Activated T-helper 1 cell treated with Interleukin-2 at 50 U/mL for 16 hours (primary cell): ENCODE measurements at regions not wholly inside any gene's neighbourhood (a gene's known extent, or its start where the extent isn't known, plus 50 kb on each side); places are given as distances from the start of the nearest gene placed in this dataset.
"Not testable (repeated sequence)": the region's sequence is repeated elsewhere in the genome, so short reads cannot be mapped to it uniquely, and the experiment has no call there.

Experiments used
- DNase-seq: peaks from one replicate; pipeline ENCODE4 v3.0.0-alpha.2; 2020; ENCODE audit warnings: low read depth

- no peak for DNase-seq
These were observed 754.4 kb downstream of the CDH18 start for GRCh38 chr5:19233573-19233972.

DNA sequence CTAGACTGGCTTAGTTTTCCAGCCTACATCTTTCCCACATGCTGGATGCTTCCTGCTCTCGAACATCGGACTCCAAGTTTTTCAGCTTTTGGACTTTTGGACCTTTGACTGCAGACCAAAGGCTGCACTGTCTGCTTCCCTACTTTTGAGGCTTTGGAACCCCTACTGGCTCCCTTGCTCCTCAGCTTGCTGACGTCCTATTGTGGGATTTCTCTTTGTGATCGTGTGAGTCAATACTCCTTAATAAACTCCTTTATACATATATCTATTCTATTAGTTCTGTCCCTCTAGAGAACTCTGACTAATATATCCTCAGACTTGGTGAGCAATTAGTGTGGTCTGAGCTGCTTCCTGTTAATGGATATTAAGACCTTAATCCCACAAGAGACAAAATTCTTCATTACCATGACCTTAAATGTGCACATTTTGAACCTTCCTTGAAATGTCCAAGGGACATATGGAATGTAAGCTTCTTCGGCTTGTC lies 752.9 kb downstream of the CDH18 start:
- DNase-seq = no peak

- no peak for DNase-seq
These were observed 747.8 kb downstream of the CDH18 start for GRCh38 chr5:19240170-19240569.

DNA sequence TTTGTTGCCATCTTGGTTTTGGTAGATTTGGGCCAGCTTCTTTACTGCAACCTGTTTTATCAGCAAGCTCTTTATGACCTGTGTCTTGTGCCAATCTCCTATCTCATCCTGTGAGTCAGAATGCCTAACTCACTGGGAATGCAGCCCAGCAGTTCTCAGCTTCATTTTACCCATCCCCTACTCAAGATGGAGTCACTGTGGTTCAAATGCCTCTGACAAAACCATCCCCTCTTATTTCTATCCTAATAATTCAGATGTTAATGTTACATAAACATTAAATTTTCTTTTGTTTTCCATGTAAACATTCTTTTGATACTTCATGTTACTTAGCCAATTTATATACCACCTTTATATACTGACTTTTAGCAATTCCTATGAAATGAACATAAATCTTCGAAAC lies 746.3 kb downstream of the CDH18 start:
- DNase-seq = no peak

DNA sequence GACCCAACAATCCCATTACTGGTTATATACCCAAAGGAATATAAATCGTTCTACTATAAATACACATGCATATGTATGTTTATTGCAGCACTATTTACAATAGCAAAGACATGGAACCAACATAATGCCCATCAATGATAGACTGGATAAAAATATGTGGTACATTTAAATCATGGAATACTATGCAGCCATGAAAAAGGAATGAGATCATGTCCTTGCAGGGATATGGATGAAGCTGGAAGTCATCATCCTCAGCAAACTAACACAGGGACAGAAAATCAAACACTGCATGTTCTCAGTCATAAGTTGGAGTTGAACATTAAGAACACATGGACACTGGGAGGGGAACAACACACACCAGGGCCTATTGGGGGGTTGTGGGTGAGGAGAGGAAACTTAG lies 741.8 kb downstream of the CDH18 start:
- not testable (repeated sequence) for DNase-seq

GRCh38 chr5:19247302-19247701 lies 740.7 kb downstream of the CDH18 start:
- DNase-seq = no peak

GRCh38 chr5:19256036-19256435 lies 732.0 kb downstream of the CDH18 start:
- DNase-seq = no peak

GRCh38 chr5:19258686-19259085 lies 729.3 kb downstream of the CDH18 start:
- no peak for DNase-seq

DNA sequence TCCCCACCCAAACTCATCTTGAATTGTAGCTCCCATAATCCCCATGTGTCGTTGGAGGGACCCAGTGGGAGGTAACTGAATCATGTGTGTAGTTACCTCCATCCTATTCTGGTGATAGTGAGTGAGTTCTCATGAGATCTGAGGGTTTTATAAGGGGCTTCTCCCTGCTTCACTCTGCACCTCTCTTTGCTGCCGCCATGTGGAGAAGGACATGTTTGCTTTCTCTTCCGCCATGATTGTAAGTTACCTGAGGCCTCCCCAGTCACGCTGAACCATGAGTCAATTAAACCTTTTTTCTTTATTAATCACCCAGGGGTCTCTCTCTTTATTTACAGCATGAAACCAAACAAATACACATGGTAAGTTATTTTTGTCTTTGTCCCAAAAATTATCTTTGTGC lies 726.1 kb downstream of the CDH18 start:
- DNase-seq = no peak

DNA sequence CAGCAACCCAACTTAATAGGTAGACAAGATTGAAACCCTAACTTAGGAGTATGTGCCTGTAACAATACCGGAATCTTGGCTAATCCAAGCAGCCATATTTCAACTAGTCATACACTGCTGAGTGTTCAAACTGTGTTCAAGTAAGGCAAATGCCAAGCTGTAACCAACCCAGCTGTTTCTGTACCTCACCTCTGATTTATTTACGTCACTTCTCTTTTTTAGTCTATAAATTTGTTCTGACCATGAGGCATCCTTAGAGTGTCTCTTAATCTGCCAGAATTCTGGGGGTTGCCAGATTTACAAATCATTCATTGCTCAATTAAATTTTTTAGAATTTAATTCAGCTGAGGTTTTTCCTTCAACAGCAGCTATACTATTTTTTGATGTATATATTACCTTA lies 723.2 kb downstream of the CDH18 start:
- no peak for DNase-seq

DNA sequence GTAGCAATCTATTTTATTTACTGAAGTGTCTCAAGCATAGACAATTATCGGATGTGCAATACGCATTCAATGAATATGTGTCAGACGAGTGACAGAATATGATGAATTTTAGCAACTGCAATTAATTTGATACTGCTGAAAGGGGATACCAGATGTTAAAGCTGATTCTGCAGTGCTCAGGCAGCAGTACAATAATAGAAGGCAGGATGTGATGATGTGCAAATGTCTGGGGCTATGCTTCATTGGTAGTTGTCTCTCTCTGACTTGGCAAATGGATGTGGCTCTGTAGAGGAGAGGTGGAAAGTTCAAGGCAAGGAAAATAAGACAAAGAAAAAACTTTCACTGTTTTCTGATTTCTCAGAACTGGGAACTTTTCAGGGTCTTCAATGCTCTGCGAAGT lies 721.2 kb downstream of the CDH18 start:
- DNase-seq = no peak

DNA sequence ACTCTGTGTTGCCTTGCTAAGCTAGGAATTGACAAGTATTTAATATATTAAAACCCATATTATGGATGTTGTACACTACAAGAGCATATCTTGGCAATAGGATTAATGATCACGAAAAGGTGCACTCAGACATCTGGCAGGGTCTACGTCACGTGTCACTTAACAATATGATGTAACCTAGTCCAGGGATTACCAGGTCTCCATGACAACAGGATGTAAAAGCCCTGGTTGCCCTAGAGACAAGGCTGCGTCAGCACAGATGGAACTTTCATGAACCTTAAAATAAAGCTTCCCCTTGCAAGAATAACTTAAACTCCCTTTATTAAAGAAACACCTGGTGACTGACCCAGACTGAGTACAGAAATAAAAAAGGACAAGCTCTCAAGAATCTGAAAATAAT lies 717.8 kb downstream of the CDH18 start:
- no peak for DNase-seq

DNA sequence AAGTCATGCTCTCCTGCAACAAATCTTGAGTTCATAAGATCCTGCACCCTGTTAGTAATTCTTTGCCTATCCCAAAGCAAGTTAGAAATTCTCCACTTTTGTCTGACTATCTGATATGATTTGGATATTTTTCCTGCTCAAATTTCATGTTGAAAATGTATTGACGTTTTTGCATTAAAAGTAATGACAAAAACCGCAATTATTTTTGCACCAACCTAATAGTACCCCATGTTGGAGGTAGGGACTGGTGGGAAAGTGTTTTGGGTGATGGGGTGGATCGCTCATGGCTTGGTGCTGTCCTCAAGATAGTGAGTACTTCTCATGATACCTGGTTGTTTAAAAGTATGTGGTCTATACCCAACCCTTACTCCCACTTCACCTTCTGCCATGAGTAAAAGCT lies 713.4 kb downstream of the CDH18 start:
- no peak for DNase-seq

DNA sequence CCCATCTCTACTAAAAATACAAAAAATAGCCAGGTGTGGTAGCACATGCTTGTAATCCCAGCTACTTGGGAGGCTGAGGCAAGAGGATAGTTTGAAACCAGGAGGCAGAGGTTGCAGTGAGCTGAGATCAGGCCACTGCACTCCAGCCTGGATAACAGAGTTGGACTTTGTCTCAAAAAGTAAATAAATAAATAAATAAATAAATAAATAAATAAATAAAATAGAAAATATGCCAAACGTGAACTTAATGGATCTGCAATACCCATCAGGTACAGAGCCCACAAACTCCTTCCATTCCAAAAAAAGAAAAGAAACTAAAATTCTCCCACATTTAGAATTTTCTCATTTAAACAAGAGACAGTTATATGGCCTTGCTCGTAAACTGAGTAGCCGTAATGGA lies 702.7 kb downstream of the CDH18 start:
- DNase-seq = no peak

- DNase-seq = not testable (repeated sequence)
These were observed 700.3 kb downstream of the CDH18 start for GRCh38 chr5:19287548-19288277.

DNA sequence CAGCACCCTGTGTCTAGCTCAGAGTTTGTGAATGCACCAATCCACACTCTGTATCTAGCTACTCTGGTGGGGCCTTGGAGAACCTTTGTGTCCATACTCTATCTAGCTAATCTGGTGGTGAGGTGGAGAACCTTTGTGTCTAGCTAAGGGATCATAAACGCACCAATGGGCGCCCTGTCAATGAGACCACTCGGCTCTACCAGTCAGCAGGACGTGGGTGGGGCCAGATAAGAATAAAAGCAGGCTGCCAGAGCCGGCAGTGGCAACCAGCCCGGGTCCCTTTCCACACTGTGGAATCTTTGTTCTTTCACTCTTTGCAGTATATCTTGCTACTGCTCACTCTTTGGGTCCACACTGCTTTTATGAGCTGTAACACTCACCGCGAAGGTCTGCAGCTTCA lies 699.7 kb downstream of the CDH18 start:
- not testable (repeated sequence) for DNase-seq

GRCh38 chr5:19297934-19298333 lies 690.1 kb downstream of the CDH18 start:
- DNase-seq = no peak

GRCh38 chr5:19301271-19301670 lies 686.7 kb downstream of the CDH18 start:
- no peak for DNase-seq

DNA sequence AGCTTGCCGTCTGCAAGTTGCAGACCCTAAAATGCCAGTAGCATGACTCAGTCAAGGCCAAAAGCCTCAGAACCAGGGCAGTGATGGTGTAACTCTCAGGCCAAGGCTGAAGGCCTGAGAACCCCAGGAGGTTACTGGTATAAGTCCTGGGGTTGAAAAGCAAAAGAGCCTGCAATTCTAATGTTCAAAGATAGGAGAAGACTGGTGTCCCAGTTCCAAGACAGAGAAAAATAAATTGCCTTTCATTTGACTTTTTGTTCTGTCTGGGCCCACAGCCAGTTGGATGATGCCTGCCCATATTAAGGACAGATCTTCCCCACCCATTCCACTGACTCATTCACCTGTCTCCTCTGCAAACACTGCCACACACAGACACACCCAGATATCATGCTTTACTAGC lies 673.2 kb downstream of the CDH18 start:
- DNase-seq = no peak

GRCh38 chr5:19319252-19319651 lies 668.7 kb downstream of the CDH18 start:
- no peak for DNase-seq

GRCh38 chr5:19322716-19323485 lies 665.1 kb downstream of the CDH18 start:
- DNase-seq = no peak

DNA sequence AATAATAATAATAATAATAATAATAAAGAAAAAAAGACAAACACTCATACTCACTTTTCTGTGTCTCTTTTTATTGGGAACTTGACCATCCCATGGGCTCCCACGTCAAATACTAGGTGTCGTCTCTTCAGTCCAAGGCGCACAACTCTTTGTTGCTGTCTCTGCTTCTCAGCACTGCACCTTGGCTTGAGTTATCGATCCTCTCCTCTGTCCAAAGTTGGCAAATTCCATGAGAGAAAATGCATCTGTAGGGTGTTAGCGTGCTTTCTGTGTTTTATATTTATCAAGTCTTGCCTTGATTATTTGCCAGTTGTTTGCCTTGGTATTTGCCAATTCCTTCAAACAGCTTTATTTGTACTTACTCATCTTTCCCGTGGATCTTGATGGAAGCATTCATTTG lies 653.7 kb downstream of the CDH18 start:
- no peak for DNase-seq

GRCh38 chr5:19342942-19343341 lies 645.1 kb downstream of the CDH18 start:
- DNase-seq = no peak

DNA sequence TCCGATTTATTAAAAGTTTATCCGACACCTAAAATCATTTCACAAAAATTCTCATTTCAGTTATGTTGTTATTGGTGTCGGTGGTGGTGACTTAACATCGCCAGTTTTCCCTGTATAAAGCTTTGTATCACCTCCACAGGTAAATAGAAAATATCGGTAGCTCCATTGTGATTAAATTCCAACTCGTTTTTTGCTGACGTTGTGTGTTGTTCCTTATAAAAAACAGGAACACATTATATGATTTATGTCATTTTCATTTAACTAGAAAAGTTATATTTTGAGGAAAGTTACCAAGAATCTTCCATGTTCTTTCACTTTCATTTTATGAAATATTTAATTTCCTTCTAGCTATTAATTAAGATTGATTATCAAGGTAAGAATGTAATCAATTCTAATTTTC lies 635.9 kb downstream of the CDH18 start:
- no peak for DNase-seq
